Fibroblast of lung (primary cell): ENCODE measurements at regions not wholly inside any gene's neighbourhood (a gene's known extent, or its start where the extent isn't known, plus 50 kb on each side); places are given as distances from the start of the nearest gene placed in this dataset.
A peak's percentile ranks its signal among the peaks of the same experiment; 100 is the strongest.

ENCODE experiments used
- DNase-seq, 2 donors: peaks; one replicate each; pipeline versions ENCODE4 v3.0.0 to v3.0.0-alpha.2; 2010; ENCODE audit warnings: low read depth in 2 of 2
- H2AFZ ChIP-seq: 2 replicates; pipeline ENCODE4 v1.5.1; 2012; ENCODE audit warnings: low read length, control low read depth, inconsistent platforms
- H3K27ac ChIP-seq: 2 replicates; pipeline ENCODE4 v1.5.1; 2011; ENCODE audit warnings: low read length, control low read depth; ENCODE audit not compliant: insufficient read depth
- H3K27me3 ChIP-seq: 2 replicates; pipeline ENCODE4 v1.5.1; 2011; ENCODE audit warnings: mild to moderate bottlenecking, low read length; ENCODE audit not compliant: control insufficient read depth, insufficient read depth
- H3K36me3 ChIP-seq: 2 replicates; pipeline ENCODE4 v1.5.1; 2011; ENCODE audit warnings: low read length; ENCODE audit not compliant: control insufficient read depth, insufficient read depth
- H3K4me1 ChIP-seq: 2 replicates; pipeline ENCODE4 v1.5.1; 2011; ENCODE audit warnings: low read length; ENCODE audit not compliant: control insufficient read depth, insufficient read depth; ENCODE audit errors: extremely low read depth
- H3K4me2 ChIP-seq: 2 replicates; pipeline ENCODE4 v1.5.1; 2011; ENCODE audit warnings: low read length, control low read depth; ENCODE audit not compliant: insufficient read depth; ENCODE audit errors: extremely low read depth
- H3K4me3 ChIP-seq, 4 experiments: fragments of 200-600 bp in 1 of 4; sonication (generic) in 1 of 4; replicated peaks in 1 of 4; 2 replicates each; pipeline ENCODE4 v1.5.1; 2011 to 2016; ENCODE audit warnings: low read length in 4 of 4, low read depth in 3 of 4, mild to moderate bottlenecking in 3 of 4, control low read depth in 2 of 4, inconsistent platforms in 1 of 4, mixed read lengths in 1 of 4; ENCODE audit not compliant: insufficient read depth in 1 of 4; ENCODE audit errors: control extremely low read depth in 1 of 4
- H3K79me2 ChIP-seq: 2 replicates; pipeline ENCODE4 v1.5.1; 2012; ENCODE audit warnings: mild to moderate bottlenecking, low read length, inconsistent platforms; ENCODE audit not compliant: control insufficient read depth, insufficient read depth
- H3K9ac ChIP-seq: 2 replicates; pipeline ENCODE4 v1.5.1; 2011; ENCODE audit warnings: mild to moderate bottlenecking, low read length, control low read depth; ENCODE audit not compliant: insufficient read depth
- H3K9me3 ChIP-seq: 2 replicates; pipeline ENCODE4 v1.5.1; 2012; ENCODE audit warnings: low read depth, low read length; ENCODE audit not compliant: control insufficient read depth, insufficient read depth
- H4K20me1 ChIP-seq: 2 replicates; pipeline ENCODE4 v1.5.1; 2011; ENCODE audit warnings: low read length; ENCODE audit not compliant: control insufficient read depth, insufficient read depth; ENCODE audit errors: extremely low read depth
- CTCF ChIP-seq, 2 donors: IDR thresholded peaks in 1 of 2; conservative IDR thresholded peaks in 1 of 2; 1 replicate in 1 of 2; 2 replicates in 1 of 2; pipeline ENCODE4 v1.5.1; 2011 to 2012; ENCODE audit warnings: low read length in 2 of 2, control low read depth in 1 of 2, inconsistent platforms in 1 of 2, low read depth in 1 of 2, mild to moderate bottlenecking in 1 of 2
- EZH2 ChIP-seq: IDR thresholded peaks from 2 replicates; pipeline ENCODE4 v1.5.1; 2012; ENCODE audit warnings: low read length, control low read depth, mild to moderate bottlenecking; ENCODE audit errors: missing control alignments

GRCh38 chr6:98335594-98335993 lies 498.8 kb upstream of the POU3F2 start:
- H3K4me3 ChIP-seq = no peak overlapping the region
- H4K20me1 ChIP-seq = no peaks in the 10 kb centered on the region
- H3K9ac ChIP-seq = no peak overlapping the region
- H3K4me2 ChIP-seq = no peak overlapping the region
- no peaks in the 10 kb centered on the region for H3K36me3 ChIP-seq
- no peak overlapping the region for H2AFZ ChIP-seq
- no peak for DNase-seq
- no peaks in the 10 kb centered on the region for H3K9me3 ChIP-seq
- no peak for TF ChIP-seq CTCF (conservative IDR thresholded peaks at IDR 0.05 in 1 of 2, IDR thresholded peaks at IDR 0.05 in 1 of 2; ENCODE audit: low read depth in 1 of 2, low read length in 2 of 2)
- no peak for TF ChIP-seq EZH2
- H3K27me3 ChIP-seq = no peaks in the 10 kb centered on the region
- H3K4me1 ChIP-seq = no peaks in the 10 kb centered on the region
- no peaks in the 10 kb centered on the region for H3K79me2 ChIP-seq
- H3K27ac ChIP-seq = no peak overlapping the region

- no peaks in the 10 kb centered on the region for H3K9me3 ChIP-seq
- DNase-seq = no peak
- H3K4me1 ChIP-seq = no peaks in the 10 kb centered on the region
- H3K9ac ChIP-seq = no peak overlapping the region
- H3K4me3 ChIP-seq = no peak overlapping the region
- H2AFZ ChIP-seq = no peak overlapping the region
- TF ChIP-seq EZH2 = no peak
- TF ChIP-seq CTCF (conservative IDR thresholded peaks at IDR 0.05 in 1 of 2, IDR thresholded peaks at IDR 0.05 in 1 of 2; ENCODE audit: low read depth in 1 of 2, low read length in 2 of 2) = no peak
- H3K27me3 ChIP-seq = no peaks in the 10 kb centered on the region
- no peaks in the 10 kb centered on the region for H3K36me3 ChIP-seq
- no peaks in the 10 kb centered on the region for H3K79me2 ChIP-seq
- H4K20me1 ChIP-seq = no peaks in the 10 kb centered on the region
- no peak overlapping the region for H3K4me2 ChIP-seq
- no peak overlapping the region for H3K27ac ChIP-seq
Measured at GRCh38 chr6:98339506-98339905, 494.9 kb upstream of the POU3F2 start.

- no peak for TF ChIP-seq EZH2
- no peak for TF ChIP-seq CTCF (conservative IDR thresholded peaks at IDR 0.05 in 1 of 2, IDR thresholded peaks at IDR 0.05 in 1 of 2; ENCODE audit: low read depth in 1 of 2, low read length in 2 of 2)
- DNase-seq = peak in 1 of 2 donors; percentile 2
Measured at GRCh38 chr6:98343004-98343403, 491.4 kb upstream of the POU3F2 start.

More at GRCh38 chr6:98343004-98343403, 491.4 kb upstream of the POU3F2 start:
- Histone ChIP-seq H3K4me2 (no peak overlapping the region), H3K9me3 (no peaks in the 10 kb centered on the region), H3K4me1 (no peaks in the 10 kb centered on the region), H2AFZ (no peak overlapping the region), H3K9ac (no peak overlapping the region), H3K79me2 (no peaks in the 10 kb centered on the region), H3K27ac (no peak overlapping the region), H3K27me3 (no peaks in the 10 kb centered on the region), H3K4me3 (no peak overlapping the region), H3K36me3 (no peaks in the 10 kb centered on the region), H4K20me1 (no peaks in the 10 kb centered on the region)
